ENCODE measurements at regions not wholly inside any gene's neighbourhood (a gene's known extent, or its start where the extent isn't known, plus 50 kb on each side); places are given as distances from the start of the nearest gene placed in this dataset.

- TF ChIP-seq CTCF (IDR thresholded peaks at IDR 0.05) (no peak), POLR2A (IDR thresholded peaks at IDR 0.05) (no peak)
These were observed 67.9 kb upstream of the TMEM17 start for GRCh38 chr2:62573936-62574335.

Measured in body of pancreas (tissue), 4 donors.